Endodermal cell (in vitro differentiated cells): ENCODE measurements at regions not wholly inside any gene's neighbourhood (a gene's known extent, or its start where the extent isn't known, plus 50 kb on each side); places are given as distances from the start of the nearest gene placed in this dataset.
A peak's percentile ranks its signal among the peaks of the same experiment; 100 is the strongest.

Experiments used
- DNase-seq: peaks from one replicate; pipeline ENCODE4 v3.0.0-alpha.2; 2017
- H3K27ac ChIP-seq: 2 replicates; pipeline ENCODE4 v1.5.1; 2013; ENCODE audit warnings: mild to moderate bottlenecking, low read depth, low read length, moderate library complexity
- H3K27me3 ChIP-seq: 2 replicates; pipeline ENCODE4 v1.6.1; 2013; ENCODE audit warnings: mild to moderate bottlenecking, low read length, moderate library complexity; ENCODE audit not compliant: insufficient read depth, control insufficient read depth, poor library complexity, severe bottlenecking
- H3K36me3 ChIP-seq: 2 replicates; pipeline ENCODE4 v1.7.0; 2013; ENCODE audit warnings: mild to moderate bottlenecking, low read length, moderate library complexity; ENCODE audit not compliant: control insufficient read depth, insufficient read depth
- H3K4me1 ChIP-seq: one replicate; pipeline ENCODE4 v1.7.0; 2013; ENCODE audit warnings: low read length; ENCODE audit not compliant: control insufficient read depth, insufficient read depth
- H3K4me3 ChIP-seq: 2 replicates; pipeline ENCODE4 v1.5.1; 2013; ENCODE audit warnings: mild to moderate bottlenecking, low read length, moderate library complexity
- H3K9ac ChIP-seq: 2 replicates; pipeline ENCODE4 v1.6.1; 2013; ENCODE audit warnings: mild to moderate bottlenecking, low read length, moderate library complexity; ENCODE audit not compliant: poor library complexity, severe bottlenecking; ENCODE audit errors: extremely low read depth
- H3K9me3 ChIP-seq: 2 replicates; pipeline ENCODE4 v1.6.1; 2013; ENCODE audit warnings: mild to moderate bottlenecking, low read length, moderate library complexity; ENCODE audit not compliant: control insufficient read depth
- H3K27ac Mint-ChIP-seq: 2 replicates; pipeline ENCODE4 v1.8.0; 2020; ENCODE audit warnings: mixed read lengths
- H3K27me3 Mint-ChIP-seq: 2 replicates; pipeline ENCODE4 v1.8.0; 2021; ENCODE audit warnings: mild to moderate bottlenecking, mixed read lengths; ENCODE audit not compliant: insufficient read depth
- H3K36me3 Mint-ChIP-seq: 2 replicates; pipeline ENCODE4 v1.8.0; 2020; ENCODE audit warnings: low read depth, mixed read lengths
- H3K4me1 Mint-ChIP-seq: 2 replicates; pipeline ENCODE4 v1.8.0; 2020; ENCODE audit warnings: mixed read lengths
- H3K4me3 Mint-ChIP-seq: 2 replicates; pipeline ENCODE4 v1.8.0; 2020; ENCODE audit warnings: mild to moderate bottlenecking, moderate library complexity, mixed read lengths
- H3K9me3 Mint-ChIP-seq: 2 replicates; pipeline ENCODE4 v1.8.0; 2020; ENCODE audit warnings: mild to moderate bottlenecking, mixed read lengths
- WGBS, 2 experiments: methylation state at CpG; one replicate each; pipeline versions ENCODE4 v1.1.5 to v1.1.7; 2013; ENCODE audit warnings: missing lambda C conversion rate in 2 of 2, mixed read lengths in 1 of 2; ENCODE audit not compliant: insufficient coverage in 1 of 2, insufficient read length in 1 of 2; 5-methylcytosine and 5-hydroxymethylcytosine counted together
- TF ChIP-seq, protein P1 (sequence below): fragments of 200-600 bp; sonication (generic); conservative IDR thresholded peaks from 2 replicates; pipeline ENCODE4 v1.5.0; 2021; ENCODE audit warnings: antibody characterized with exemption, mild to moderate bottlenecking

DNA sequence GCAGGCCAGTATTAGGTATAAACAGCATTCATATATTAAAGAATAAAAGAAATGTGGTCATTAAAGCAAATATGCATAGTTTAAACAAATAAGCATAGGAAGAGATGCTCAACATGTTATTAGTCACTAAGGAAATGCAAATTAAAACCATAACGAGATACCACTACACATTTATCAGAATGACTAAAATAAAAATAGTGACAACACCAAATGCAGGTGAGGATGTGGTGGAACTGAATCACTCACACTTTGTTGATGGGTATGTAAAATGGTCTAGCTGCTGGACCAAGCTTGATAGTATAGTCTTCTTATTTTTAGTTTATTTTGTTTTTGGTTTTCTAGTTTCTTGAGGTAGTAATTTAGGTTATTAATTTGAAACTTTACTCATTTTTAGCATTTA is 242.9 kb downstream of the HGF start:
- Mint-ChIP-seq H3K36me3 (no peaks in the 10 kb centered on the region), H3K4me1 (peaks cover 9% of the 10 kb centered on the region), H3K9me3 (no peaks in the 10 kb centered on the region), H3K27ac (no peak overlapping the region), H3K4me3 (no peak overlapping the region), H3K27me3 (no peaks in the 10 kb centered on the region)
- Histone ChIP-seq H3K4me3 (no peak overlapping the region), H3K9me3 (no peaks in the 10 kb centered on the region), H3K4me1 (peaks cover 3% of the 10 kb centered on the region), H3K9ac (no peak overlapping the region), H3K27me3 (no peaks in the 10 kb centered on the region), H3K27ac (no peak overlapping the region), H3K36me3 (no peaks in the 10 kb centered on the region)
- TF ChIP-seq, protein P1, sequence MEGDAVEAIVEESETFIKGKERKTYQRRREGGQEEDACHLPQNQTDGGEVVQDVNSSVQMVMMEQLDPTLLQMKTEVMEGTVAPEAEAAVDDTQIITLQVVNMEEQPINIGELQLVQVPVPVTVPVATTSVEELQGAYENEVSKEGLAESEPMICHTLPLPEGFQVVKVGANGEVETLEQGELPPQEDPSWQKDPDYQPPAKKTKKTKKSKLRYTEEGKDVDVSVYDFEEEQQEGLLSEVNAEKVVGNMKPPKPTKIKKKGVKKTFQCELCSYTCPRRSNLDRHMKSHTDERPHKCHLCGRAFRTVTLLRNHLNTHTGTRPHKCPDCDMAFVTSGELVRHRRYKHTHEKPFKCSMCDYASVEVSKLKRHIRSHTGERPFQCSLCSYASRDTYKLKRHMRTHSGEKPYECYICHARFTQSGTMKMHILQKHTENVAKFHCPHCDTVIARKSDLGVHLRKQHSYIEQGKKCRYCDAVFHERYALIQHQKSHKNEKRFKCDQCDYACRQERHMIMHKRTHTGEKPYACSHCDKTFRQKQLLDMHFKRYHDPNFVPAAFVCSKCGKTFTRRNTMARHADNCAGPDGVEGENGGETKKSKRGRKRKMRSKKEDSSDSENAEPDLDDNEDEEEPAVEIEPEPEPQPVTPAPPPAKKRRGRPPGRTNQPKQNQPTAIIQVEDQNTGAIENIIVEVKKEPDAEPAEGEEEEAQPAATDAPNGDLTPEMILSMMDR: no peak
- DNase-seq: no peak
- 100% methylated on average over 1 of the region's 1 CpG; no CpG with 5 or more reads in 1 of the 2 experiments for whole genome bisulfite sequencing, 2 experiments

DNA sequence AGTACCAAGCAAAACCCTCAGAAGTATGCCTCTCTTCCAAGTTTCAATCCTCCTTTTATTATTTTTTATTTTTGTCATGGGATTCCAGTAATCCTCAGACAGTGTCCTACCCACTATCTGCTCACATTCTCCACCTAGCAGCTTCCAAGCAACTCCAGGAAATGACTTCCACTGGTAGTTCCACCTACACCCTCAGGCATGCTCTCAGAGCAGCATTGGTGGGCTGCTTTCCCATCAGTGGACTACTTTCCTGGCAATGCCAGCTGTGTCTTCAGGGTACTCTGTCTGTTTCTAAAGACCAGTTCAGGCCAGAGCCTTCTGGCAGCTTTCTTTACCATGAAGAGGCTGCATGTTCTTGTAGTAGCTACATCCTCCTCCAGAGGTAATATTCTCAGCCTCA is 244.0 kb downstream of the HGF start:
- Histone ChIP-seq H3K4me3 (no peak overlapping the region), H3K27ac (no peak overlapping the region), H3K9me3 (no peaks in the 10 kb centered on the region), H3K36me3 (no peaks in the 10 kb centered on the region), H3K9ac (no peak overlapping the region), H3K27me3 (no peaks in the 10 kb centered on the region), H3K4me1 (peaks cover 3% of the 10 kb centered on the region)
- DNase-seq: peak; percentile 49
- Mint-ChIP-seq H3K4me1 (peaks cover 6% of the 10 kb centered on the region), H3K27ac (no peak overlapping the region), H3K36me3 (no peaks in the 10 kb centered on the region), H3K4me3 (no peak overlapping the region), H3K27me3 (no peaks in the 10 kb centered on the region), H3K9me3 (no peaks in the 10 kb centered on the region)
- TF ChIP-seq, protein P1: no peak

DNA sequence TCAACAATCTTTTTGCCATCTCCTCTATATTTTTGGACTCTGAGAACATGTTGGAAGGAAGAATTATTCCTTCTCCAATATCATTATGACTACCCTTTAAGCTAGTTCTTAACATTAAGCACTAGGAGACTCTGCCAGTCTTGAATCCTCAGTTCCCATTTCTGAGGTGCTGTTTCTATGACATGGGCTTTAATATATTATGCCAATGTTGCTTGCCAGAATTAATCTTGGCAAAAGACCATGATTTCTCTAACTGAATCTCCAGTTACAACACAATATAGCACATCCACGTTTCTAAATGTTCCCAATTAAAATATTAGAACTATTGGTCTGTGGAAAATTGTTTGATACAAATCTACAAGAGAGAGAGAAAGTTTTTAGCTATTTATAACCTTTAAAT is 250.0 kb downstream of the HGF start:
- H3K27ac ChIP-seq: no peak overlapping the region
- H3K4me3 ChIP-seq: no peak overlapping the region
- no peaks in the 10 kb centered on the region for H3K36me3 Mint-ChIP-seq
- H3K9me3 Mint-ChIP-seq: no peaks in the 10 kb centered on the region
- no peaks in the 10 kb centered on the region for H3K36me3 ChIP-seq
- H3K4me3 Mint-ChIP-seq: no peak overlapping the region
- H3K4me1 Mint-ChIP-seq: peaks cover 8% of the 10 kb centered on the region
- no peaks in the 10 kb centered on the region for H3K27me3 Mint-ChIP-seq
- no peaks in the 10 kb centered on the region for H3K4me1 ChIP-seq
- no peaks in the 10 kb centered on the region for H3K27me3 ChIP-seq
- no peak for DNase-seq
- H3K9ac ChIP-seq: no peak overlapping the region
- no peaks in the 10 kb centered on the region for H3K9me3 ChIP-seq
- WGBS, 2 experiments: 100% methylated on average over 1 of the region's 1 CpG; no CpG with 5 or more reads in 1 of the 2 experiments
- H3K27ac Mint-ChIP-seq: no peak overlapping the region
- TF ChIP-seq, protein P1: no peak
